ENCODE measurements at regions not wholly inside any gene's neighbourhood (a gene's known extent, or its start where the extent isn't known, plus 50 kb on each side); places are given as distances from the start of the nearest gene placed in this dataset.

- TF ChIP-seq POLR2AphosphoS5 (IDR thresholded peaks at IDR 0.05; ENCODE audit: low read depth, low read length) (no peak), SIN3A (IDR thresholded peaks at IDR 0.05; ENCODE audit: borderline replicate concordance, insufficient read depth, low read length) (no peak), TAF1 (IDR thresholded peaks at IDR 0.05; ENCODE audit: borderline replicate concordance, insufficient read depth, low read length) (no peak), REST (IDR thresholded peaks at IDR 0.05; ENCODE audit: insufficient read depth in 1 of 2, low read depth in 2 of 2, low read length in 2 of 2) (no peak), FOXP2 (optimal IDR thresholded peaks at IDR 0.05; ENCODE audit: borderline replicate concordance, extremely low read depth, extremely low read length, insufficient read depth) (no peak)
Measured at GRCh38 chr1:30407865-30408580, 315.4 kb downstream of the MATN1 start.

GRCh38 chr1:30406996-30407864, 316.2 kb downstream of the MATN1 start:
- TF ChIP-seq REST (IDR thresholded peaks at IDR 0.05; ENCODE audit: insufficient read depth in 1 of 2, low read depth in 2 of 2, low read length in 2 of 2) = no peak
- no peak for TF ChIP-seq TAF1 (IDR thresholded peaks at IDR 0.05; ENCODE audit: borderline replicate concordance, insufficient read depth, low read length)

GRCh38 chr1:30405631-30406212, 317.7 kb downstream of the MATN1 start:
- TF ChIP-seq TAF1 (IDR thresholded peaks at IDR 0.05; ENCODE audit: borderline replicate concordance, insufficient read depth, low read length) = no peak
- TF ChIP-seq FOXP2 (optimal IDR thresholded peaks at IDR 0.05; ENCODE audit: borderline replicate concordance, extremely low read depth, extremely low read length, insufficient read depth) = no peak
- no peak for TF ChIP-seq POLR2AphosphoS5 (IDR thresholded peaks at IDR 0.05; ENCODE audit: low read depth, low read length)
- TF ChIP-seq REST (IDR thresholded peaks at IDR 0.05; ENCODE audit: insufficient read depth in 1 of 2, low read depth in 2 of 2, low read length in 2 of 2) = no peak
- no peak for TF ChIP-seq SIN3A (IDR thresholded peaks at IDR 0.05; ENCODE audit: borderline replicate concordance, insufficient read depth, low read length)

- no peak for TF ChIP-seq FOXP2 (optimal IDR thresholded peaks at IDR 0.05; ENCODE audit: borderline replicate concordance, extremely low read depth, extremely low read length, insufficient read depth)
- TF ChIP-seq TAF1 (IDR thresholded peaks at IDR 0.05; ENCODE audit: borderline replicate concordance, insufficient read depth, low read length) = no peak
- no peak for TF ChIP-seq POLR2AphosphoS5 (IDR thresholded peaks at IDR 0.05; ENCODE audit: low read depth, low read length)
- TF ChIP-seq REST (IDR thresholded peaks at IDR 0.05; ENCODE audit: insufficient read depth in 1 of 2, low read depth in 2 of 2, low read length in 2 of 2) = no peak
- no peak for TF ChIP-seq SIN3A (IDR thresholded peaks at IDR 0.05; ENCODE audit: borderline replicate concordance, insufficient read depth, low read length)
Measured at GRCh38 chr1:30405081-30405480, 318.3 kb downstream of the MATN1 start.

Data from PFSK-1 (cell line).